Liver (tissue), 8 donors: ENCODE measurements at regions not wholly inside any gene's neighbourhood (a gene's known extent, or its start where the extent isn't known, plus 50 kb on each side); places are given as distances from the start of the nearest gene placed in this dataset.
"Not testable (repeated sequence)": the region's sequence is repeated elsewhere in the genome, so short reads cannot be mapped to it uniquely, and the experiment has no call there.

Experiments used
- DNase-seq: peaks from one replicate; pipeline ENCODE4 v3.0.0-alpha.2; 2017; ENCODE audit warnings: low spot score
- H3K27ac ChIP-seq, 2 donors: one replicate each; pipeline ENCODE4 v1.7.0; 2013; ENCODE audit warnings: inconsistent platforms in 2 of 2, low read length in 2 of 2, control low read depth in 1 of 2, low read depth in 1 of 2, mild to moderate bottlenecking in 1 of 2
- H3K27me3 ChIP-seq, 4 donors: one replicate each; pipeline versions ENCODE4 v1.6.1 to v1.7.0; 2013; ENCODE audit warnings: low read length in 3 of 4, inconsistent platforms in 1 of 4, mild to moderate bottlenecking in 1 of 4, moderate library complexity in 1 of 4; ENCODE audit not compliant: control insufficient read depth in 4 of 4, insufficient read depth in 4 of 4
- H3K36me3 ChIP-seq, 4 donors: one replicate each; pipeline versions ENCODE4 v1.6.1 to v1.7.0; 2013; ENCODE audit warnings: low read length in 3 of 4, mild to moderate bottlenecking in 3 of 4, low read depth in 1 of 4, moderate library complexity in 1 of 4; ENCODE audit not compliant: control insufficient read depth in 4 of 4, insufficient read depth in 3 of 4
- H3K4me1 ChIP-seq, 4 donors: one replicate each; pipeline versions ENCODE4 v1.6.1 to v1.7.0; 2013; ENCODE audit warnings: low read length in 3 of 4, mild to moderate bottlenecking in 3 of 4, moderate library complexity in 1 of 4; ENCODE audit not compliant: control insufficient read depth in 4 of 4, insufficient read depth in 4 of 4
- H3K4me3 ChIP-seq, 3 donors: one replicate each; pipeline versions ENCODE4 v1.6.1 to v1.7.0; 2013; ENCODE audit warnings: low read length in 3 of 3, control low read depth in 1 of 3, low read depth in 1 of 3, mild to moderate bottlenecking in 1 of 3
- H3K9ac ChIP-seq, 2 donors: one replicate each; pipeline ENCODE4 v1.7.0; 2013; ENCODE audit warnings: low read length in 2 of 2, mild to moderate bottlenecking in 2 of 2, moderate library complexity in 2 of 2, control low read depth in 1 of 2, low read depth in 1 of 2
- H3K9me3 ChIP-seq, 4 donors: one replicate each; pipeline versions ENCODE4 v1.6.1 to v1.7.0; 2013; ENCODE audit warnings: low read length in 3 of 4; ENCODE audit not compliant: control insufficient read depth in 4 of 4
- EGR1 ChIP-seq, 2 donors: IDR thresholded peaks; 2 replicates each; pipeline ENCODE4 v1.6.1; 2016 to 2018; ENCODE audit warnings: antibody characterized with exemption in 2 of 2, low read depth in 2 of 2
- FOXA1 ChIP-seq: IDR thresholded peaks from 2 replicates; pipeline ENCODE4 v1.6.1; 2016; ENCODE audit warnings: antibody characterized with exemption
- FOXA2 ChIP-seq: IDR thresholded peaks from 2 replicates; pipeline ENCODE4 v1.6.1; 2016; ENCODE audit warnings: antibody characterized with exemption
- GABPA ChIP-seq, 2 donors: IDR thresholded peaks in 1 of 2; conservative IDR thresholded peaks in 1 of 2; 2 replicates each; pipeline ENCODE4 v1.6.1; 2016; ENCODE audit warnings: antibody characterized with exemption in 2 of 2, mild to moderate bottlenecking in 1 of 2, moderate library complexity in 1 of 2
- HNF4A ChIP-seq, 2 donors: conservative IDR thresholded peaks; 2 replicates each; pipeline ENCODE4 v1.6.1; 2016; ENCODE audit warnings: antibody characterized with exemption in 2 of 2, mild to moderate bottlenecking in 2 of 2
- HNF4G ChIP-seq: IDR thresholded peaks from 2 replicates; pipeline ENCODE4 v1.6.1; 2016; ENCODE audit warnings: antibody characterized with exemption
- JUND ChIP-seq, 2 donors: IDR thresholded peaks; 2 replicates each; pipeline ENCODE4 v1.6.1; 2016; ENCODE audit warnings: antibody characterized with exemption in 2 of 2
- NR2F2 ChIP-seq: IDR thresholded peaks from 2 replicates; pipeline ENCODE4 v1.6.1; 2016; ENCODE audit warnings: antibody characterized with exemption
- RAD21 ChIP-seq, 2 donors: IDR thresholded peaks; 2 replicates each; pipeline ENCODE4 v1.6.1; 2016; ENCODE audit warnings: antibody characterized with exemption in 2 of 2, mild to moderate bottlenecking in 2 of 2
- REST ChIP-seq: IDR thresholded peaks from 2 replicates; pipeline ENCODE4 v1.6.1; 2016; ENCODE audit warnings: antibody characterized with exemption, mild to moderate bottlenecking
- RXRA ChIP-seq, 2 donors: IDR thresholded peaks; 2 replicates each; pipeline ENCODE4 v1.6.1; 2017 to 2018; ENCODE audit warnings: antibody characterized with exemption in 2 of 2, mild to moderate bottlenecking in 1 of 2
- SP1 ChIP-seq: IDR thresholded peaks from 2 replicates; pipeline ENCODE4 v1.6.1; 2018; ENCODE audit warnings: antibody characterized with exemption, mild to moderate bottlenecking
- TAF1 ChIP-seq: conservative IDR thresholded peaks from 2 replicates; pipeline ENCODE4 v1.6.1; 2016; ENCODE audit warnings: antibody characterized with exemption, mild to moderate bottlenecking
- YY1 ChIP-seq: IDR thresholded peaks from 2 replicates; pipeline ENCODE4 v1.6.1; 2016; ENCODE audit warnings: antibody characterized with exemption, mild to moderate bottlenecking
- ZBTB33 ChIP-seq: IDR thresholded peaks from 2 replicates; pipeline ENCODE4 v1.6.1; 2016; ENCODE audit warnings: antibody characterized with exemption
- WGBS: extraction: QIAGEN DNeasy Blood & Tissue Kit; methylation state at CpG from one replicate; pipeline ENCODE4 v1.1.7; 2013; 5-methylcytosine and 5-hydroxymethylcytosine counted together
- TF ChIP-seq, protein P1 (sequence below): fragments of 150-350 bp; IDR thresholded peaks from 2 replicates; pipeline ENCODE4 v1.5.1; 2017; ENCODE audit warnings: improper control_type of control experiment, low read depth, low read length; ENCODE audit not compliant: missing input control
- TF ChIP-seq, protein P2 (sequence below): IDR thresholded peaks from 2 replicates; pipeline ENCODE4 v1.6.1; 2016; ENCODE audit warnings: antibody characterized with exemption
- TF ChIP-seq, protein P3 (sequence below): IDR thresholded peaks from 2 replicates; pipeline ENCODE4 v1.6.1; 2016; ENCODE audit warnings: antibody characterized with exemption
- donor health status: healthy.
- donor health status: healthy.
- donor health status: healthy.
- donor health status: healthy.
- donor health status: healthy.

GRCh38 chr12:7557227-7557626 is 53.6 kb upstream of the CD163 start:
- Histone ChIP-seq H3K27ac (no peak overlapping the region), H3K9ac (no peak overlapping the region), H3K27me3 (no peaks in the 10 kb centered on the region), H3K9me3 (no peaks in the 10 kb centered on the region), H3K4me3 (no peak overlapping the region), H3K36me3 (no peaks in the 10 kb centered on the region), H3K4me1 (no peaks in the 10 kb centered on the region)
- TF ChIP-seq FOXA2: no peak
- no peak for TF ChIP-seq HNF4G
- no peak for TF ChIP-seq EGR1 (IDR thresholded peaks at IDR 0.05; ENCODE audit: low read depth in 2 of 2)
- no peak for TF ChIP-seq GABPA (IDR thresholded peaks at IDR 0.05 in 1 of 2, conservative IDR thresholded peaks at IDR 0.05 in 1 of 2)
- TF ChIP-seq YY1: no peak
- TF ChIP-seq HNF4A (conservative IDR thresholded peaks at IDR 0.05): no peak
- TF ChIP-seq NR2F2: no peak
- TF ChIP-seq, protein P1, sequence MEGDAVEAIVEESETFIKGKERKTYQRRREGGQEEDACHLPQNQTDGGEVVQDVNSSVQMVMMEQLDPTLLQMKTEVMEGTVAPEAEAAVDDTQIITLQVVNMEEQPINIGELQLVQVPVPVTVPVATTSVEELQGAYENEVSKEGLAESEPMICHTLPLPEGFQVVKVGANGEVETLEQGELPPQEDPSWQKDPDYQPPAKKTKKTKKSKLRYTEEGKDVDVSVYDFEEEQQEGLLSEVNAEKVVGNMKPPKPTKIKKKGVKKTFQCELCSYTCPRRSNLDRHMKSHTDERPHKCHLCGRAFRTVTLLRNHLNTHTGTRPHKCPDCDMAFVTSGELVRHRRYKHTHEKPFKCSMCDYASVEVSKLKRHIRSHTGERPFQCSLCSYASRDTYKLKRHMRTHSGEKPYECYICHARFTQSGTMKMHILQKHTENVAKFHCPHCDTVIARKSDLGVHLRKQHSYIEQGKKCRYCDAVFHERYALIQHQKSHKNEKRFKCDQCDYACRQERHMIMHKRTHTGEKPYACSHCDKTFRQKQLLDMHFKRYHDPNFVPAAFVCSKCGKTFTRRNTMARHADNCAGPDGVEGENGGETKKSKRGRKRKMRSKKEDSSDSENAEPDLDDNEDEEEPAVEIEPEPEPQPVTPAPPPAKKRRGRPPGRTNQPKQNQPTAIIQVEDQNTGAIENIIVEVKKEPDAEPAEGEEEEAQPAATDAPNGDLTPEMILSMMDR: no peak
- TF ChIP-seq SP1: no peak
- TF ChIP-seq FOXA1: no peak
- TF ChIP-seq, protein P2, sequence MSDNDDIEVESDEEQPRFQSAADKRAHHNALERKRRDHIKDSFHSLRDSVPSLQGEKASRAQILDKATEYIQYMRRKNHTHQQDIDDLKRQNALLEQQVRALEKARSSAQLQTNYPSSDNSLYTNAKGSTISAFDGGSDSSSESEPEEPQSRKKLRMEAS: no peak
- TF ChIP-seq ZBTB33: no peak
- no peak for TF ChIP-seq JUND (IDR thresholded peaks at IDR 0.05)
- TF ChIP-seq RAD21 (IDR thresholded peaks at IDR 0.05): no peak
- TF ChIP-seq, protein P3, sequence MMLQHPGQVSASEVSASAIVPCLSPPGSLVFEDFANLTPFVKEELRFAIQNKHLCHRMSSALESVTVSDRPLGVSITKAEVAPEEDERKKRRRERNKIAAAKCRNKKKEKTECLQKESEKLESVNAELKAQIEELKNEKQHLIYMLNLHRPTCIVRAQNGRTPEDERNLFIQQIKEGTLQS: no peak
- no peak for TF ChIP-seq TAF1
- no peak for TF ChIP-seq RXRA (IDR thresholded peaks at IDR 0.05)
- no peak for TF ChIP-seq REST
- DNase-seq: no peak
- WGBS: 78% methylated on average over 3 of the region's 3 CpGs

GRCh38 chr12:7555752-7556151 is 52.2 kb upstream of the CD163 start:
- no peak for DNase-seq
- Histone ChIP-seq H3K4me3 (no peak overlapping the region), H3K9ac (no peak overlapping the region), H3K27me3 (no peaks in the 10 kb centered on the region), H3K27ac (no peak overlapping the region), H3K4me1 (no peaks in the 10 kb centered on the region), H3K36me3 (no peaks in the 10 kb centered on the region), H3K9me3 (no peaks in the 10 kb centered on the region)
- TF ChIP-seq NR2F2 (no peak), YY1 (peak; percentile 16), SP1 (peak; percentile 24)
- 47% methylated on average over 3 of the region's 3 CpGs for WGBS

DNA sequence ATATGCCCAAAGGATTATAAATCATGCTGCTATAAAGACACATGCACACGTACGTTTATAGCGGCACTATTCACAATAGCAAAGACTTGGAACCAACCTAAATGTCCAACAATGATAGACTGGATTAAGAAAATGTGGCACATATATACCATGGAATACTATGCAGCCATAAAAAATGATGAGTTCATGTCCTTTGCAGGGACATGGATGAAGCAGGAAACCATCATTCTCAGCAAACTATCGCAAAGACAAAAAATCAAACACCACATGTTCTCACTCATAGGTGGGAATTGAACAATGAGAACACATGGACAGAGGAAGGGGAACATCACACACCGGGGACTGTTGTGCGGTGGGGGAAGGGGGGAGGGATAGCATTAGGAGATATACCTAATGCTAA is 51.3 kb upstream of the CD163 start:
- not testable (repeated sequence) for H3K27ac ChIP-seq, H3K4me3 ChIP-seq, DNase-seq, H3K36me3 ChIP-seq, H3K4me1 ChIP-seq, H3K27me3 ChIP-seq, H3K9ac ChIP-seq, H3K9me3 ChIP-seq
- 94% methylated on average over 6 of the region's 6 CpGs for WGBS
